Panc1 (cell line): ENCODE measurements at regions not wholly inside any gene's neighbourhood (a gene's known extent, or its start where the extent isn't known, plus 50 kb on each side); places are given as distances from the start of the nearest gene placed in this dataset.

Experiments used
- ATAC-seq: fragments of 200-7000 bp; cut with Tn5 transposase; 2 replicates; pipeline ENCODE4 v1.9.1; 2020; ENCODE audit warnings: mild to moderate bottlenecking, moderate library complexity
- BruUV-seq: library from RNA; stranded (reverse); fragments of 400-500 nt; replicated peaks from 2 replicates; lab custom pipeline; 2021; lab: Mats Ljungman, UMichigan
- CTCF ChIA-PET: fragments of 300-600 bp; sonication (Branson Sonifier 250); formaldehyde crosslinking; loops from one replicate; lab custom pipeline; 2022; ENCODE audit warnings: antibody characterized with exemption; lab: Charles Lee
- POLR2A ChIA-PET: fragments of 300-600 bp; sonication (Branson Sonifier 250); formaldehyde crosslinking; loops from one replicate; lab custom pipeline; 2022; ENCODE audit warnings: antibody characterized with exemption; lab: Charles Lee
- DNase-seq: peaks from one replicate; pipeline ENCODE4 v3.0.0-alpha.2; 2010; ENCODE audit warnings: low read depth, low spot score
- H3K27ac ChIP-seq: 2 replicates; pipeline ENCODE4 v1.5.1; 2011; ENCODE audit warnings: mild to moderate bottlenecking, low read length, inconsistent platforms
- H3K27me3 ChIP-seq: fragments of 200-500 bp; sonication (Bioruptor generic); 2 replicates; pipeline ENCODE4 v1.6.0; 2014; ENCODE audit warnings: low read length, inconsistent platforms; ENCODE audit not compliant: control insufficient read depth, insufficient read depth
- H3K36me3 ChIP-seq: fragments of 200-500 bp; sonication (Bioruptor generic); 2 replicates; pipeline ENCODE4 v1.5.1; 2014; ENCODE audit warnings: inconsistent platforms, mild to moderate bottlenecking, low read length, moderate library complexity; ENCODE audit not compliant: control insufficient read depth, insufficient read depth
- H3K4me1 ChIP-seq: 2 replicates; pipeline ENCODE4 v1.5.1; 2011; ENCODE audit warnings: inconsistent platforms, mild to moderate bottlenecking, low read length, moderate library complexity; ENCODE audit not compliant: control insufficient read depth, insufficient read depth
- H3K4me3 ChIP-seq, 2 experiments: 2 replicates each; pipeline ENCODE4 v1.5.1; 2011 to 2012; ENCODE audit warnings: low read depth in 2 of 2, low read length in 2 of 2, mild to moderate bottlenecking in 2 of 2, inconsistent platforms in 1 of 2, moderate library complexity in 1 of 2
- H3K9me3 ChIP-seq: fragments of 200-500 bp; sonication (Bioruptor generic); 2 replicates; pipeline ENCODE4 v1.5.1; 2014; ENCODE audit warnings: low read depth, mild to moderate bottlenecking, inconsistent platforms, low read length, moderate library complexity; ENCODE audit not compliant: control insufficient read depth, insufficient read depth
- CTCF ChIP-seq: fragments of 450-650 bp; IDR thresholded peaks from 2 replicates; pipeline ENCODE4 v1.5.1; 2017; ENCODE audit warnings: mild to moderate bottlenecking
- POLR2AphosphoS5 ChIP-seq: IDR thresholded peaks from 2 replicates; pipeline ENCODE4 v1.6.1; 2012; ENCODE audit warnings: mild to moderate bottlenecking, low read depth, low read length, moderate library complexity
- REST ChIP-seq, 2 experiments: IDR thresholded peaks; 2 replicates each; pipeline ENCODE4 v1.6.1; 2011 to 2012; ENCODE audit warnings: low read depth in 2 of 2, control low read depth in 1 of 2, low read length in 1 of 2, mild to moderate bottlenecking in 1 of 2, moderate library complexity in 1 of 2; ENCODE audit not compliant: insufficient read depth in 1 of 2
- SIN3A ChIP-seq: IDR thresholded peaks from 2 replicates; pipeline ENCODE4 v1.6.1; 2012; ENCODE audit warnings: low read depth, mild to moderate bottlenecking, low read length, moderate library complexity, borderline replicate concordance; ENCODE audit not compliant: insufficient read depth
- TCF7L2 ChIP-seq: IDR thresholded peaks from 2 replicates; pipeline ENCODE4 v1.6.1; 2011; ENCODE audit warnings: mild to moderate bottlenecking, low read depth, low read length, inconsistent platforms
- in situ Hi-C: cut with HindIII; loops from 2 replicates; pipeline ENCODE4 v1.10.0; 2016; ENCODE audit warnings: low sequenced_read_pairs, low pct_unique_long_range_greater_than_20kb
- intact Hi-C: fragments of 100-400 bp; cut with micrococcal nuclease; formaldehyde crosslinking; loops from one replicate; pipeline ENCODE4 v1.10.0; 2022; ENCODE audit not compliant: unreplicated experiment

- intact Hi-C loops = no loop called here
- no TSS peak for BruUV-seq
- Histone ChIP-seq H3K27me3 (no peaks in the 10 kb centered on the region), H3K4me3 (no peak overlapping the region), H3K4me1 (no peaks in the 10 kb centered on the region), H3K9me3 (no peaks in the 10 kb centered on the region), H3K36me3 (no peaks in the 10 kb centered on the region), H3K27ac (no peak overlapping the region)
- CTCF ChIA-PET = no interaction called here
- ATAC-seq (no peak), DNase-seq (no peak)
- POLR2A ChIA-PET = no interaction called here
- in situ Hi-C loops = no loop called here
- TF ChIP-seq REST (IDR thresholded peaks at IDR 0.05; ENCODE audit: insufficient read depth in 1 of 2, low read depth in 2 of 2, low read length in 1 of 2) (no peak), SIN3A (no peak), POLR2AphosphoS5 (no peak), CTCF (no peak), TCF7L2 (no peak)
Observed at GRCh38 chr15:61748529-61748928, 311.7 kb downstream of the VPS13C start.

GRCh38 chr15:61746589-61746988 lies 313.7 kb downstream of the VPS13C start:
- ChIA-PET CTCF (no interaction called here), POLR2A (no interaction called here)
- DNase-seq (no peak), ATAC-seq (no peak)
- Histone ChIP-seq H3K27ac (no peak overlapping the region), H3K9me3 (no peaks in the 10 kb centered on the region), H3K36me3 (no peaks in the 10 kb centered on the region), H3K4me1 (no peaks in the 10 kb centered on the region), H3K4me3 (no peak overlapping the region), H3K27me3 (no peaks in the 10 kb centered on the region)
- intact Hi-C loops = no loop called here
- TF ChIP-seq REST (IDR thresholded peaks at IDR 0.05; ENCODE audit: insufficient read depth in 1 of 2, low read depth in 2 of 2, low read length in 1 of 2) (no peak), SIN3A (no peak), POLR2AphosphoS5 (no peak), TCF7L2 (no peak), CTCF (no peak)
- no TSS peak for BruUV-seq
- in situ Hi-C loops = no loop called here
